SK-N-SH treated with all-trans-retinoic acid at 6 μM for 48 hours (cell line): ENCODE measurements at regions not wholly inside any gene's neighbourhood (a gene's known extent, or its start where the extent isn't known, plus 50 kb on each side); places are given as distances from the start of the nearest gene placed in this dataset.

ENCODE experiments used
- ATAC-seq: fragments of 200-7000 bp; cut with Tn5 transposase; 3 replicates; pipeline ENCODE4 v1.9.1; 2020; ENCODE audit warnings: mild to moderate bottlenecking, moderate library complexity
- ARNTL ChIP-seq: fragments of 450-650 bp; formaldehyde crosslinking; IDR thresholded peaks from 2 replicates; pipeline ENCODE4 v1.5.0; 2020; ENCODE audit warnings: low read depth, mild to moderate bottlenecking, moderate library complexity, borderline replicate concordance
- BACH2 ChIP-seq: fragments of 250-450 bp; sonication (Bioruptor Pico); IDR thresholded peaks from 2 replicates; pipeline ENCODE4 v1.9.0; 2021; ENCODE audit warnings: mild to moderate bottlenecking, borderline replicate concordance
- CREB5 ChIP-seq: fragments of 250-450 bp; sonication (Bioruptor Pico); IDR thresholded peaks from 2 replicates; pipeline ENCODE4 v1.5.1; 2020; ENCODE audit warnings: low read depth, mild to moderate bottlenecking, moderate library complexity
- CSDC2 ChIP-seq: fragments of 250-450 bp; sonication (Bioruptor Pico); IDR thresholded peaks from 2 replicates; pipeline ENCODE4 v1.5.0; 2020; ENCODE audit warnings: mild to moderate bottlenecking, moderate library complexity
- CSRNP3 ChIP-seq: fragments of 250-450 bp; sonication (Bioruptor Pico); IDR thresholded peaks from 2 replicates; pipeline ENCODE4 v1.5.1; 2021; ENCODE audit warnings: mild to moderate bottlenecking, moderate library complexity
- ESRRG ChIP-seq: fragments of 250-450 bp; sonication (Bioruptor Pico); IDR thresholded peaks from 2 replicates; pipeline ENCODE4 v1.6.1; 2021; ENCODE audit warnings: mild to moderate bottlenecking
- GLIS3 ChIP-seq: fragments of 250-450 bp; sonication (Bioruptor Pico); IDR thresholded peaks from 2 replicates; pipeline ENCODE4 v1.5.0; 2020; ENCODE audit warnings: mild to moderate bottlenecking, moderate library complexity
- ISL1 ChIP-seq: fragments of 250-450 bp; sonication (Bioruptor Pico); IDR thresholded peaks from 2 replicates; pipeline ENCODE4 v2.1.2; 2022; ENCODE audit warnings: mild to moderate bottlenecking, moderate library complexity
- OSR1 ChIP-seq: fragments of 250-450 bp; sonication (Bioruptor Pico); IDR thresholded peaks from 2 replicates; pipeline ENCODE4 v1.8.0; 2022; ENCODE audit warnings: moderate library complexity, mild to moderate bottlenecking, inconsistent platforms
- PATZ1 ChIP-seq: fragments of 250-450 bp; sonication (Bioruptor Pico); IDR thresholded peaks from 2 replicates; pipeline ENCODE4 v1.8.0; 2020; ENCODE audit warnings: mild to moderate bottlenecking, moderate library complexity, borderline replicate concordance
- POU6F1 ChIP-seq: fragments of 250-450 bp; sonication (Bioruptor Pico); IDR thresholded peaks from 2 replicates; pipeline ENCODE4 v1.8.0; 2021; ENCODE audit warnings: low read depth, mild to moderate bottlenecking, moderate library complexity, borderline replicate concordance
- PPARA ChIP-seq: fragments of 250-450 bp; sonication (Bioruptor Pico); IDR thresholded peaks from 2 replicates; pipeline ENCODE4 v1.5.0; 2020; ENCODE audit warnings: mild to moderate bottlenecking, borderline replicate concordance
- RARB ChIP-seq: fragments of 250-450 bp; sonication (Bioruptor Pico); IDR thresholded peaks from 2 replicates; pipeline ENCODE4 v1.8.0; 2021; ENCODE audit warnings: mild to moderate bottlenecking, moderate library complexity
- SNAI2 ChIP-seq: fragments of 250-450 bp; sonication (Bioruptor Pico); IDR thresholded peaks from 2 replicates; pipeline ENCODE4 v1.5.0; 2020; ENCODE audit warnings: mild to moderate bottlenecking, moderate library complexity
- TCF4 ChIP-seq: fragments of 250-450 bp; sonication (Bioruptor Pico); IDR thresholded peaks from 2 replicates; pipeline ENCODE4 v1.8.0; 2021; ENCODE audit warnings: mild to moderate bottlenecking, moderate library complexity, borderline replicate concordance
- TOX ChIP-seq: fragments of 250-450 bp; sonication (Bioruptor Pico); IDR thresholded peaks from 2 replicates; pipeline ENCODE4 v1.8.0; 2021; ENCODE audit warnings: mild to moderate bottlenecking, moderate library complexity, borderline replicate concordance
- TSHZ2 ChIP-seq: fragments of 250-450 bp; sonication (Bioruptor Pico); IDR thresholded peaks from 2 replicates; pipeline ENCODE4 v1.5.0; 2020; ENCODE audit warnings: mild to moderate bottlenecking, moderate library complexity
- ZC3H10 ChIP-seq: fragments of 250-450 bp; sonication (Bioruptor Pico); IDR thresholded peaks from 2 replicates; pipeline ENCODE4 v1.5.1; 2021; ENCODE audit warnings: mild to moderate bottlenecking, moderate library complexity
- ZFP3 ChIP-seq: fragments of 250-450 bp; sonication (Bioruptor Pico); IDR thresholded peaks from 2 replicates; pipeline ENCODE4 v1.5.0; 2020; ENCODE audit warnings: mild to moderate bottlenecking, moderate library complexity
- ZFP30 ChIP-seq: fragments of 450-650 bp; formaldehyde crosslinking; IDR thresholded peaks from 2 replicates; pipeline ENCODE4 v1.5.0; 2022; ENCODE audit warnings: mild to moderate bottlenecking, moderate library complexity
- ZNF565 ChIP-seq: fragments of 450-650 bp; formaldehyde crosslinking; conservative IDR thresholded peaks from 2 replicates; pipeline ENCODE4 v1.5.0; 2020; ENCODE audit warnings: low read depth, mild to moderate bottlenecking, moderate library complexity
- ZNF70 ChIP-seq: fragments of 450-650 bp; formaldehyde crosslinking; IDR thresholded peaks from 2 replicates; pipeline ENCODE4 v1.5.0; 2020; ENCODE audit warnings: mild to moderate bottlenecking, moderate library complexity
- ZNF8 ChIP-seq: fragments of 450-650 bp; formaldehyde crosslinking; IDR thresholded peaks from 2 replicates; pipeline ENCODE4 v1.5.0; 2020; ENCODE audit warnings: mild to moderate bottlenecking, moderate library complexity

GRCh38 chr15:36294359-36294758 lies 285.1 kb upstream of the CDIN1 start:
- TF ChIP-seq CSDC2 (CRISPR knock-in tag) (no peak), SNAI2 (no peak), TCF4 (CRISPR knock-in tag) (no peak), OSR1 (CRISPR knock-in tag) (no peak), ESRRG (no peak), ZNF565 (CRISPR knock-in tag) (no peak), GLIS3 (CRISPR knock-in tag) (no peak), BACH2 (CRISPR knock-in tag) (no peak), ZC3H10 (CRISPR knock-in tag) (no peak), ZFP3 (CRISPR knock-in tag) (no peak)

GRCh38 chr15:36301947-36302346 lies 277.5 kb upstream of the CDIN1 start:
- peak; percentile 61; the same call in 2 of the 3 replicates for ATAC-seq
- TF ChIP-seq ZNF70 (CRISPR knock-in tag), result no peak
- no peak for TF ChIP-seq ARNTL
- peak; percentile 20 for TF ChIP-seq ISL1 (CRISPR knock-in tag)
- TF ChIP-seq CSRNP3 (CRISPR knock-in tag), result no peak
- no peak for TF ChIP-seq OSR1 (CRISPR knock-in tag)
- no peak for TF ChIP-seq GLIS3 (CRISPR knock-in tag)
- TF ChIP-seq ZNF565 (CRISPR knock-in tag), result no peak
- peak; percentile 39; the same call in 1 of the 2 replicates for TF ChIP-seq TCF4 (CRISPR knock-in tag)
- TF ChIP-seq ESRRG, result no peak
- TF ChIP-seq PATZ1, result no peak
- TF ChIP-seq CSDC2 (CRISPR knock-in tag), result no peak
- TF ChIP-seq CREB5 (CRISPR knock-in tag), result no peak
- no peak for TF ChIP-seq POU6F1

More at GRCh38 chr15:36294359-36294758, 285.1 kb upstream of the CDIN1 start:
- ATAC-seq, result no peak

- no peak for TF ChIP-seq TOX (CRISPR knock-in tag)
- TF ChIP-seq CSRNP3 (CRISPR knock-in tag), result no peak
- TF ChIP-seq PPARA (CRISPR knock-in tag), result no peak
- TF ChIP-seq ZC3H10 (CRISPR knock-in tag), result no peak
- no peak for TF ChIP-seq BACH2 (CRISPR knock-in tag)
- TF ChIP-seq ZFP30 (CRISPR knock-in tag), result no peak
- TF ChIP-seq RARB (CRISPR knock-in tag), result no peak
- no peak for TF ChIP-seq ZFP3 (CRISPR knock-in tag)
- TF ChIP-seq PATZ1, result no peak
- TF ChIP-seq TSHZ2, result no peak
- no peak for TF ChIP-seq ESRRG
- no peak for TF ChIP-seq ZNF8 (CRISPR knock-in tag)
- no peak for TF ChIP-seq OSR1 (CRISPR knock-in tag)
- no peak for TF ChIP-seq CREB5 (CRISPR knock-in tag)
- no peak for TF ChIP-seq TCF4 (CRISPR knock-in tag)
- no peak for TF ChIP-seq GLIS3 (CRISPR knock-in tag)
- TF ChIP-seq CSDC2 (CRISPR knock-in tag), result no peak
- ATAC-seq, result no peak
Measured at GRCh38 chr15:36313021-36313420, 266.4 kb upstream of the CDIN1 start.
